HG03565 (cell line): ENCODE measurements at regions not wholly inside any gene's neighbourhood (a gene's known extent, or its start where the extent isn't known, plus 50 kb on each side); places are given as distances from the start of the nearest gene placed in this dataset.

Experiments used
- ATAC-seq: cut with Tn5 transposase; IDR thresholded peaks from one replicate; pipeline ENCODE4 v1.9.1; 2021; ENCODE audit warnings: mild to moderate bottlenecking, moderate library complexity; ENCODE audit not compliant: unreplicated experiment

GRCh38 chr15:70180186-70180875, 82.6 kb upstream of the TLE3 start:
- no peak for ATAC-seq

GRCh38 chr15:70179309-70179892, 81.7 kb upstream of the TLE3 start:
- ATAC-seq = no peak

DNA sequence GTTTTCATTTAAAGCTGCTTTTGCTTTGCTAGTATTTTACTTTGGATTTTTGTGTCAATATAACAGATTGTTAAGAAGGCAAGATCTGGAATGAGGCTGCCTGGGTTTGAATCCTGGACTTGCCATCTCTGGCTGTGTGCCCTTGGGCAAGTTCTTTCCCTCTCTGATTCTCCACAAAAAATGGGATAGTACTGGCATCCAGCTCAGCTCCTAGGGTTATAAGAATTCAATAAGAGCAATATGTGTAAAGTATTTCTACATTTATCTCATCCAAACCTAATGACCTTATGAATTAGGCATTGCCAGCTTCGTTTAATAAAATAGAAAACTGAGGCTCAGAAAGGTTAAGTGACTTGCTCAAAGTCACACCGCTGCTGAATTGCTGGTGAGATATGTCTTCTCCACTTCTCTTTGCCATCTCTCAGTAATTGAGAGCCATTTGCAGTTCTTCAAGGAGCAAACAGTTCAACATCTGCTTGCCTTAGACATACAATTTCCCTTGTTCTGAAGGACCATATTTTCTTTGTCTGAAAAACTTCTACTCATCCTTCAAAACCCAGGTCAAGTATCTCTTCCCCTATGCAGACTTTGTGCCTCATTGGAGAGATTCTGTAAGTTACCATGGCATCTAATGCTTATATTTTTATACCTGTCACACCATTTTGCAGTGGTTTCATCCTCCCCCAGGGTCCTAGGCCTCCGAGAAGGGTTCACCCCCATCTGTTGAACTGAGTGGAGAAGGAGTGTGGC, 80.8 kb upstream of the TLE3 start:
- no peak for ATAC-seq

DNA sequence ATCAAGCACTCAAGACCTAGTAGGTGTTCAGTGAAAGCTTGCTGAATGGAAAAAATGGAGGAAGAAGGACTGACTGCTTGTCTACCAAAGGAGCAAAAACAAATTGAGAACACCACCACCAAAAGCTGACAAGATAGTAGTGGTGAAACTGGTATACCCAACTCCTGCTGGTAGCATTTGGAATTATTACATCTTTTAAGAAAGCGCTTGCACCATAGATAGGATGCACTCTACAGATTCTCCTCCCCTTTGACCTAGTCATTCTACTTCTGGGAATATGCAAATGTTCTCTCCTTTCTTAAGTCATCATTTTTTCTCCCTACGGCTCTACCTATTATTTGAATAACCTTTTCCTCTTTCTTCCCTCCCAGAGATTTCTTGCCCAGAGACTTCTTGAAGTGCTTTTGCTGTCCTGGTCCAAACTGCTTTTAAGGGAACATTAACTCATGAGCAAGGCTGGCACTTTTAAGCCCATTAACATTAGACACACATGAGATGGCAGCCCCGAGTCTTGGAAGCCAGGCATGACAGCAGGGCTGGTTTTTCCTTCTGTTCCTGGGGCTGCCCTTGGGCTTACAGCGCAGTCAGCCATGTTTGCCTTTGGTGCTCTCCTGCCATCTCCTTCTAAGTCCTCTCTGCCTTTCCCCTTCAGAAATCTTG, 75.0 kb upstream of the TLE3 start:
- ATAC-seq = no peak

DNA sequence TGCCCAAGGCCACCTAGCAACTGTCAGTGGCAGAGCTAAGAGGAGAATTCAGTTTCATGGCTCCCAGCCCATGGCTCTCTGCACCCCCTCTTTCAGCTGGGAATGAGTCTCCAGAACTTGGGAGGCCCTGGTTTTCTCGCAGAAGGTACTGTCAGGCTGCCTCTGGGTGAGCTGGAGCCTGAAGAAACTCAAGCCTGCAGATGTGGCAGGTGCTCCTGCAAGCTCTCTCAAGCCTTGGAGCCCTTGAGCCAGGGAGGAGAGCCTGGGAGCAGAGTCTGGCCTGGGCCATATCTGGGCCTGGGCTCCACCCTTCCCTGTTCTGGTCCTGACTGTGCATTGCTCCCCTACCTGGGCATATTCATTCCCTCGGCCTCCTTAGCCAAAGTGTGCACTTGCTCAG, 74.4 kb upstream of the TLE3 start:
- no peak for ATAC-seq

DNA sequence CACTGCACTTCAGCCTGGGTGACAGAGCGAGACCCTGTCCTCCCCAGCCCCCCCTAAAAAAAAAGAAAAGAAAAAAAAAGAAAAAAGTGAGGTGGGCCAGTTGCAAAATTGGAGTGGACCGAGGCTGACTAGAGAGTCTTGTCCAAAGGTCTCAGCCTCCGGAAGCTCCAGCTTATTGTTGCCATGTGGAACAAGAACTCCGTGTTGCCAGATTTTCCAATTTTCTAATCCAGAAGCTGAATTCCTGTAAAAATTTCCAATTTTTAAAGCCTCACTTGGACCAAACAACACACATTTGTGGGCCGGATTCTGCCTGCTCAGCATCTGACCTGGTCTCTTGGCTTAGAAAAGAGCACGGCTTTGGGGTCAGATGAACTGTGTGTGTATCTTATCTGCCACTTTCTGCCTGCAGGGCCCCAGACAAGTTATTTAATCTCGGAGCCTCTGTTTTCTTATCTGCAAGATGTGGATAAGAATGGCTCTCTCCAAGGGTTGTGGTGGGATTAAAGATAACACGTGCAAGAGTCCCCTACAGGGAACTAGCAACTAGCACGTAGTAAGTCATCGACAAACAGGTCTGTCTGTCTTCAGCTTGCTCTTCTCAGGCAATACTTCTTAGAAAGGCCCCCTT, 73.7 kb upstream of the TLE3 start:
- no peak for ATAC-seq

GRCh38 chr15:70170096-70170699, 72.5 kb upstream of the TLE3 start:
- no peak for ATAC-seq

GRCh38 chr15:70169147-70169546, 71.4 kb upstream of the TLE3 start:
- ATAC-seq = no peak

DNA sequence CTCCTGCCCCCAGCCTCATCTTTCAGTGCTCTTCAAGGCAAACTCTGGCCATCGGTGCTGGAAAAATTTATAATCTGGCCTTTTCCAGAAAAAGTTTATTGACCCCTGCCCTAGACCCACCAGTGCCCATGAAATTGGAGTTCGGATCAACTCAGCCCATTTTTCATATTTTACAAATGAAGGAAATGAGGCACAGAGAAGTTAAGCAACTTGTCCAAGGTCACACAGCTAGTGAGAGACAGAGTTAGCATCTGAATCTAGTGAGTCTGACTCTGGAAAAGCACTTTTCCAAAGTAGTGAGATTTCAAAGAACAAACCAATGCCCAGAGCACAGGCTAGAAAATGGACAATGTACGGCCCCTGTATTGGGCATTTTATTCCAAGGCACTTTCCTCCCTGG, 69.4 kb upstream of the TLE3 start:
- ATAC-seq = no peak

- no peak for ATAC-seq
Measured at GRCh38 chr15:70166506-70167087, 68.9 kb upstream of the TLE3 start.

DNA sequence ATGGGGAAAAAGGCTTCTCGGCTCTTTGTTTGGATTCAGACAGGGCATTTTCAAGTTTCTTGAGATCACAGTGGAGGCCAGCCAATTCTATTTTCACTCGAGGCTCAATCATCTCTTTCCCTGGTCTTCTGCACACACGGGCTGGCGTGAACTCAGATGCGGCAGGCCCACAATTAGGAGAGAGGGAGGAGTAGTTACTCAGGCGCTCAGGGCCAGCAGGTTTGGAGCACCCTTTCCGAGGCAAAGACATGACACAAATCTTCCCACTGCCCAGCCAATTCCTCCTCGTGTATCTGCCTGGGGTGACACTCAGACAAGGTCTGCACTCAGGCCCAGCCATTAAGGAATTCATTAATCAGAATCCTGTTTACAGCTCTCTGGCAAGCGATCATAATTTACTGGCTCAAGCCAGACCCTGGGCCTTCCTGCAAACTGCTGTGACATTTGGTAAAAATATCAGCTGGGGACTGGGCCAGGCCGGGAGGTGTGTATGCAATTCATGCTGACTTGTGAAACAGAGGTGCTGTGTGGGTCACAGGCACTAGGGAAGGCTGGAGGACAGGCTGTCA, 68.1 kb upstream of the TLE3 start:
- ATAC-seq = no peak

GRCh38 chr15:70164910-70165715, 67.4 kb upstream of the TLE3 start:
- no peak for ATAC-seq

DNA sequence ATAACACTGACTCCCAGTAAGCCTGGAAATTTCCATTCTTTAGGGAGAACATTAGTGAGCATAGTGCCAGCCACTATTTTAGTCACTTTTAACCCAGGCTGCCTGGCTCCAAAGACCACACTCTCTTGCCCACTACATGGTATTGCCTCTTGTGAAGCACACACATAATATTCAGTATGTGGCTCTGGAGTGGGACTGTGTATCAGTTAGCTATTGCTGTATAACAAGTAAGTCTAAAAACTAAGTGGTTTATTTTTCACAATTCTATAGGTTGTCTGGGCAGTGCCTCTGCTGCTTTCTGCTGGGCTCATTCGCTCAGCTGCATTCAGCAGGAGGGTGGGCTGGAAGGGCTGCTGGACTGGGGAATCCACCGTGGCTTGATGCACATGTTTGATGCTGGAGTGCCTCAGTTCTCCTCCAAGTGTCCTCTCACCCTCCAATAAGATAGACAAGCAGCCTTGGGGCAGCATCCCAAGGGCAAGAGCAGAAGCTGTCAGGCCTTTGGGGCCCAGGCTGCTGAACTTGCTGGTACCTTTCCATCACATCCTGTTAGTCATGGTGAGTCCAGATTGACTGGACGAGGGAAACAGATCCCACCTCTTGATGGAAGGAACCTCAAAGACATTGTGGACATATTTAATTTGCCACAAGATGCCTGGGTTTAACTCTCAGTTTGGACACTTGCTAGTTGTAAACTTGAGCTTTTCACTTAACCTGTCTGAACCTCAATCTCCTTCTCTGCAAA, 66.6 kb upstream of the TLE3 start:
- no peak for ATAC-seq

DNA sequence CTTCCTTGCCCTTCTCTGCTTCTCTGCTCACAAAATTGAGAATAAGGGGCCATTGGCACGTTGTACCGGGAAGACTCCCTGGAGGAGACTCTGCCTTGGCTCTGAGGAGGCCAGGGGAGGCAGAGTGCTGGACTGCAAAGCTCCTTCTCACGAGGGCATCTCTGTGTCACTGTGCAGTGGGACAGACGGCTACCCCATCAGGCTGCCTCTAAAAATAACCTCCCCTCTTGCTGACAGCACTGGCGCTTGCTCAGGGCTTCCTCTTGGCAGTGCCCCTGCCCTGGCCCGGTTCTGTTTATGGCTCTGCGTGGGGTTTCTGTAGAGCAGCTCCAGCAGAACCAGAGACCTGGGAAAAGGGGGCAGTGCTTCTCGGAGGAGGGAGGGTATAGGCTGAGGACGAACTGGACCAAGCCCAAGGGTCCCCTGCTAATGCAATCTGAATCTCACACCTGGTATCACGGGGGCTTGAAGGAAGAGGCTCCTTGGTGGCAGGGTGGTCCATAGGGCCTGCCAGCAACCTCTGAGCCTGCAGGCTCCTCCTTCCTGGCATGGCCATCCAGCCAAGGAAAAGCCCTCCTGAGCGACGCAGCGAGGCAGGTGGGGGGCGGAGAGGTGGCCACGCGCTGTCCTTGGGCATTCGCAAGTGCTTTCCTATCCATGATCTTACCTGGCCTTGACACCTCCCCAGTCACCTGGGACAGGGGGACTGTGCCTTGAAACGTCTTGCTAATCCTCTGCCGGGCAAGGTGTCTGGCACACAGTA, 63.3 kb upstream of the TLE3 start:
- ATAC-seq = no peak

DNA sequence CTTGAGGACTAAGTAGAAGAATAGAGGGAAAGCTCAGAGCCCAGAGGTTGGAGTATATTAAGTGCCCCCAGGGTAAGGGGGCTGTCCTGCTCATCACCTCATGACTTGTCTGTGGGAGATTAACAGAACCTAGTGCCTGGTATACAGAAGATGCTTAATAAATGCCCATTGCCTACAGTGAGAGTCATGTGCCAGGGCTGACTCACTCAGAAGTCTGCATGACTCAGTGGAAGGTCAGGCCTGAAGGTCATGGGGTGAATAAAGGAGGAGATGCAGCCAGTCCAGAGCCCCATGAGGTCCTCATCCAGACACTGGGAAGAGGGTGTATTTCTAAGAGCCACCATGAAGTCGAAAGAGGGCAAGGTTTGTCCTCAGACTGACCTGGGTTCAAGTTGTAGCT, 62.5 kb upstream of the TLE3 start:
- no peak for ATAC-seq

DNA sequence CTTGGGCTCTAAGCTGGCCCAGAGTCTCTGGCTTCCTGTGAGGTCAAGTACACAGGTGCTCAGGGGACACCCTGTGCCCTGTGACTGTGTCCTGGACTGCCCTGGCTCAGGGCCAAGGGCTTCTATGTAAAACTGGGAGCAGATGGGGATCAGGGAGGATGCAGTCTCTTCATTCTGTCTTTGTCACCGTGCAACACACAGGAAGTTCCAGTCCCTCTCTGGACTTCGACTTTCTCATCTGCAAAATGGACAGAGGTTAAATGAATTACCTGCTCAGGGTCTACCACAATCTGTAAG, 61.9 kb upstream of the TLE3 start:
- no peak for ATAC-seq

DNA sequence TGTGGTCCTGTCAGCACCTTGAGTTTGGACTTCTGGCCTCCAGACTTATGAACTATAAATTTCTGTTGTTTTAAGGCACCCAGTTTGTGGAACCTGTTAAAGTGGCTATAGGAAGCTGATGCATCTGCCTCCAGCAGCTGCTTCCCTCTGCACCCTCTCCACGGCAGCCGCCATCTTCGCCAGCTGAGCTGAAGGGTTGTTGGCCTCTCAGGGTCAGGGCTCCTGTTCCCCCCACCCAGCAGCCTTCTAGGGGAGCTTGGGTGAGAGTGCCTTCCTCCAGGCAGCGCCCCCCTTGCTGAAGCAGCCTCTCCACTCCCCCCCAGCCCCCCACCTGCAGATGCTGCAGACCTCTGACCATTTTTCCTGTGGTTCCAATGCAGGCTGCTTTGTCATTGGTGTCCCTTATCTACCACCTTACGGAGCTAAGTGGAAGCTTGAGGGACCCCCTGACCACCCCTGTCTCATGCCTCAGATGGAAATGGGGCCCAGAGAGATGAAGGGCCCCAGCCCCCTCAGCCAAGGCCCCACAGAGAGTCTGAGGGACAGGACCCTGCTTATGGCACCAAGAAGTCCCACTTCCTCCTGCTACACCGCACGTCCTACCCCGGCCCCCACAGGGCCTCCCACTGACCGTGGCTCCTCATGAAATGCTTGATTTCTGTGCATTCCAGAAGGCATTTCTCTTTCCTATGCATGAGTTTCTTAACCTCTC, 61.4 kb upstream of the TLE3 start:
- no peak for ATAC-seq
